Heart right ventricle (tissue), 16 donors: ENCODE measurements at regions not wholly inside any gene's neighbourhood (a gene's known extent, or its start where the extent isn't known, plus 50 kb on each side); places are given as distances from the start of the nearest gene placed in this dataset.

Source experiments
- ATAC-seq, 8 donors: fragments of 200-7000 bp; cut with Tn5 transposase; one replicate each; pipeline ENCODE4 v1.9.1; 2020; ENCODE audit warnings: mild to moderate bottlenecking in 8 of 8, moderate library complexity in 8 of 8, moderate number of reproducible peaks in 1 of 8
- DNase-seq, 2 donors: peaks; one replicate each; pipeline ENCODE4 v3.0.0-alpha.2; 2020
- H3K27ac ChIP-seq, 10 donors: fragments of 200-600 bp; sonication (generic) in 2 of 10; one replicate each; pipeline versions ENCODE4 v1.5.0 to v1.8.0; 2020 to 2022; ENCODE audit warnings: mild to moderate bottlenecking in 3 of 10
- H3K27me3 ChIP-seq, 7 donors: fragments of 200-600 bp; one replicate each; pipeline ENCODE4 v1.8.0; 2021 to 2022; ENCODE audit warnings: mild to moderate bottlenecking in 2 of 7
- H3K36me3 ChIP-seq, 9 donors: fragments of 200-600 bp; sonication (generic) in 1 of 9; one replicate each; pipeline versions ENCODE4 v1.5.0 to v1.8.0; 2020 to 2022; ENCODE audit warnings: mild to moderate bottlenecking in 2 of 9
- H3K4me1 ChIP-seq, 9 donors: fragments of 200-600 bp; sonication (generic) in 1 of 9; one replicate each; pipeline versions ENCODE4 v1.5.0 to v1.8.0; 2020 to 2022; ENCODE audit warnings: mild to moderate bottlenecking in 4 of 9
- H3K4me3 ChIP-seq, 10 donors: fragments of 200-600 bp; sonication (generic) in 2 of 10; one replicate each; pipeline versions ENCODE4 v1.5.0 to v1.8.0; 2020 to 2022; ENCODE audit warnings: mild to moderate bottlenecking in 7 of 10, moderate library complexity in 2 of 10
- H3K9me3 ChIP-seq, 11 donors: fragments of 200-600 bp in 10 of 11; sonication (generic) in 2 of 11; one replicate each; pipeline versions ENCODE4 v1.5.0 to v1.8.0; 2013 to 2022; ENCODE audit warnings: mild to moderate bottlenecking in 2 of 11, control low read depth in 1 of 11, moderate library complexity in 1 of 11
- CTCF ChIP-seq, 9 donors: fragments of 200-600 bp; sonication (generic) in 2 of 9; IDR thresholded peaks; one replicate each; pipeline versions ENCODE4 v1.5.0 to v1.8.0; 2021 to 2022; ENCODE audit warnings: antibody characterized with exemption in 9 of 9, mild to moderate bottlenecking in 5 of 9, moderate library complexity in 1 of 9
- WGBS, 2 donors: extraction: QIAGEN DNeasy Blood & Tissue Kit; methylation state at CpG; one replicate each; pipeline ENCODE4 v1.1.7; 2013; ENCODE audit warnings: inconsistent platforms in 1 of 2; 5-methylcytosine and 5-hydroxymethylcytosine counted together
- intact Hi-C, 10 donors: fragments of 100-400 bp; cut with DNase I; formaldehyde crosslinking; loops; one replicate each; pipeline versions ENCODE4 v1.11.1 to v1.14.2; 2022
- donor health status: Arrhythmogenic right ventricular cardiomyopathy.
- donor health status: ischemic (EF 13 %, LVEDD 7.1; RV severe dilation, severe dysfunction).
- donor health status: healthy with polysubstance abuse.
- donor health status: DM: no; HTN: yes; CAD: no.
- donor health status: DM: no; HTN: no; CAD: no.
- donor health status: ischemic (EF 25% LVEDD 6.9; RV normal size, moderate dysfunction).
- donor health status: ischemic (EF 25% LVEDD 5.7; RV mildly dilated, moderate dysfunction).
- donor health status: healthy.
- donor health status: DM: yes; HTN: yes; CAD: no.
- donor health status: Ischemic cardiomyopathy.
- donor health status: ischemic (EF 35%, LVEDD 5.7; RV mildly dilated, moderate dysfunction).
- donor health status: nonischemic (EF 11% LVEDD 7.7; RV severe dilation, severe dysfunction).
- donor health status: DM: yes; HTN: yes; CAD: no.
- donor health status: PGD.
- donor health status: ischemic (EF 29% LVEDD 5.4; RV normal size, mild dysfunction).
- donor health status: nonischemic (EF 23%, LVEDD 6.1; RV moderate dilation, normal function).

GRCh38 chr2:138396843-138397242, 104.7 kb upstream of the SPOPL start:
- ATAC-seq (no peak), DNase-seq (no peak)
- Histone ChIP-seq H3K27me3 (no peaks in the 10 kb centered on the region), H3K4me1 (no peaks in the 10 kb centered on the region), H3K27ac (no peak overlapping the region), H3K9me3 (peaks cover 0 to 30% (median 8%) of the 10 kb centered on the region in 11 donors), H3K36me3 (no peaks in the 10 kb centered on the region), H3K4me3 (no peak overlapping the region)
- intact Hi-C loops = no loop called here
- 96 to 99% methylated on average over 3 of the region's 3 CpGs for WGBS, 2 donors
- TF ChIP-seq CTCF (IDR thresholded peaks at IDR 0.05) = no peak

- Histone ChIP-seq H3K27me3 (no peaks in the 10 kb centered on the region), H3K27ac (no peak overlapping the region), H3K36me3 (no peaks in the 10 kb centered on the region), H3K4me1 (no peaks in the 10 kb centered on the region), H3K9me3 (peaks cover 0 to 19% (median 8%) of the 10 kb centered on the region in 11 donors), H3K4me3 (no peak overlapping the region)
- ATAC-seq (no peak), DNase-seq (no peak)
- intact Hi-C loops = no loop called here
- TF ChIP-seq CTCF (IDR thresholded peaks at IDR 0.05) = no peak
- WGBS, 2 donors = 76 to 85% methylated on average over 5 of the region's 5 CpGs
Measured at GRCh38 chr2:138403431-138403927, 98.1 kb upstream of the SPOPL start.

GRCh38 chr2:138414014-138414413, 87.6 kb upstream of the SPOPL start:
- TF ChIP-seq CTCF (IDR thresholded peaks at IDR 0.05) = no peak
- Histone ChIP-seq H3K27me3 (no peaks in the 10 kb centered on the region), H3K4me1 (no peaks in the 10 kb centered on the region), H3K4me3 (no peak overlapping the region), H3K27ac (no peak overlapping the region), H3K9me3 (peaks cover 0 to 47% (median 22%) of the 10 kb centered on the region in 11 donors), H3K36me3 (no peaks in the 10 kb centered on the region)
- WGBS, 2 donors = 98% methylated on average over 1 of the region's 1 CpG
- ATAC-seq (no peak), DNase-seq (no peak)
- intact Hi-C loops = no loop called here

- Histone ChIP-seq H3K36me3 (no peaks in the 10 kb centered on the region), H3K4me1 (no peaks in the 10 kb centered on the region), H3K4me3 (no peak overlapping the region), H3K27me3 (no peaks in the 10 kb centered on the region), H3K27ac (no peak overlapping the region), H3K9me3 (peaks cover 0 to 36% (median 21%) of the 10 kb centered on the region in 11 donors)
- intact Hi-C loops = no loop called here
- no peak for TF ChIP-seq CTCF (IDR thresholded peaks at IDR 0.05)
- DNase-seq (no peak), ATAC-seq (no peak)
- WGBS, 2 donors = 64 to 75% methylated on average over 5 of the region's 5 CpGs
Measured at GRCh38 chr2:138415985-138416384, 85.6 kb upstream of the SPOPL start.
